WTC11 (cell line): ENCODE measurements at regions not wholly inside any gene's neighbourhood (a gene's known extent, or its start where the extent isn't known, plus 50 kb on each side); places are given as distances from the start of the nearest gene placed in this dataset.

Experiments
- ATAC-seq: fragments of 200-7000 bp; cut with Tn5 transposase; 2 replicates; pipeline ENCODE4 v1.10.0; 2021; ENCODE audit warnings: mild to moderate bottlenecking, moderate library complexity
- CTCF ChIA-PET: fragments of 300-600 bp; sonication (Branson Sonifier 250); formaldehyde crosslinking; loops from one replicate; lab custom pipeline; 2021; ENCODE audit warnings: antibody characterized with exemption; lab: Charles Lee
- POLR2A ChIA-PET: fragments of 350-600 bp; sonication (Branson Sonifier 250); formaldehyde crosslinking; loops from one replicate; lab custom pipeline; 2021; ENCODE audit warnings: antibody characterized with exemption; lab: Charles Lee
- DNase-seq: peaks from one replicate; pipeline ENCODE4 v3.0.0; 2021; ENCODE audit warnings: low spot score
- H3K27ac Mint-ChIP-seq: 2 replicates; pipeline ENCODE4 v1.8.0; 2021; ENCODE audit warnings: mixed read lengths
- H3K27me3 Mint-ChIP-seq: 2 replicates; pipeline ENCODE4 v1.8.0; 2021; ENCODE audit warnings: low read depth, mild to moderate bottlenecking, moderate library complexity, mixed read lengths
- H3K36me3 Mint-ChIP-seq: 2 replicates; pipeline ENCODE4 v1.8.0; 2021; ENCODE audit warnings: mixed read lengths
- H3K4me1 Mint-ChIP-seq: 2 replicates; pipeline ENCODE4 v1.8.0; 2022; ENCODE audit warnings: mixed read lengths
- H3K4me3 Mint-ChIP-seq: 2 replicates; pipeline ENCODE4 v1.8.0; 2021; ENCODE audit warnings: mild to moderate bottlenecking, moderate library complexity, mixed read lengths
- H3K9me3 Mint-ChIP-seq: 2 replicates; pipeline ENCODE4 v1.8.0; 2021; ENCODE audit warnings: mixed read lengths
- E2F1 ChIP-seq: sonication (generic); formaldehyde crosslinking; IDR thresholded peaks from 2 replicates; pipeline ENCODE4 v1.8.0; 2022; ENCODE audit warnings: mild to moderate bottlenecking, missing genetic modification reagents
- FOXJ3 ChIP-seq: sonication (generic); formaldehyde crosslinking; IDR thresholded peaks from 2 replicates; pipeline ENCODE4 v1.9.0; 2021; ENCODE audit warnings: missing genetic modification reagents, mild to moderate bottlenecking, borderline replicate concordance
- GABPB1 ChIP-seq: sonication (generic); formaldehyde crosslinking; IDR thresholded peaks from 2 replicates; pipeline ENCODE4 v1.8.1; 2023; ENCODE audit warnings: mild to moderate bottlenecking, missing genetic modification reagents
- HMGXB4 ChIP-seq: sonication (generic); formaldehyde crosslinking; IDR thresholded peaks from 2 replicates; pipeline ENCODE4 v1.8.1; 2023; ENCODE audit warnings: mild to moderate bottlenecking, moderate library complexity, missing genetic modification reagents
- JUN ChIP-seq: sonication (generic); formaldehyde crosslinking; IDR thresholded peaks from 2 replicates; pipeline ENCODE4 v1.8.0; 2023; ENCODE audit warnings: mild to moderate bottlenecking, missing genetic modification reagents
- NFATC4 ChIP-seq: fragments of 250-450 bp; sonication (Bioruptor Pico); IDR thresholded peaks from 2 replicates; pipeline ENCODE4 v1.9.0; 2021; ENCODE audit warnings: mild to moderate bottlenecking
- NFE2L1 ChIP-seq: sonication (generic); formaldehyde crosslinking; IDR thresholded peaks from 2 replicates; pipeline ENCODE4 v1.8.1; 2023; ENCODE audit warnings: missing genetic modification reagents
- NR2C2 ChIP-seq: sonication (generic); formaldehyde crosslinking; IDR thresholded peaks from 2 replicates; pipeline ENCODE4 v1.8.0; 2022; ENCODE audit warnings: mild to moderate bottlenecking, missing genetic modification reagents
- PREB ChIP-seq: sonication (generic); formaldehyde crosslinking; IDR thresholded peaks from 2 replicates; pipeline ENCODE4 v1.8.1; 2022; ENCODE audit warnings: mild to moderate bottlenecking, missing genetic modification reagents, moderate library complexity, borderline replicate concordance
- ZNF138 ChIP-seq: sonication (generic); formaldehyde crosslinking; conservative IDR thresholded peaks from 2 replicates; pipeline ENCODE4 v1.8.1; 2022; ENCODE audit warnings: mild to moderate bottlenecking, moderate library complexity, missing genetic modification reagents
- ZNF219 ChIP-seq: sonication (generic); formaldehyde crosslinking; IDR thresholded peaks from 2 replicates; pipeline ENCODE4 v1.8.0; 2023; ENCODE audit warnings: missing genetic modification reagents, mild to moderate bottlenecking, borderline replicate concordance
- ZNF232 ChIP-seq: sonication (generic); formaldehyde crosslinking; IDR thresholded peaks from 2 replicates; pipeline ENCODE4 v1.8.0; 2022; ENCODE audit warnings: mild to moderate bottlenecking, missing genetic modification reagents
- ZNF317 ChIP-seq: sonication (generic); formaldehyde crosslinking; IDR thresholded peaks from 2 replicates; pipeline ENCODE4 v1.8.1; 2023; ENCODE audit warnings: low read depth, mild to moderate bottlenecking, moderate library complexity, missing genetic modification reagents, borderline replicate concordance
- ZNF416 ChIP-seq: fragments of 250-450 bp; sonication (Bioruptor Pico); IDR thresholded peaks from 2 replicates; pipeline ENCODE4 v1.9.0; 2021; ENCODE audit warnings: mild to moderate bottlenecking, inconsistent platforms
- TF ChIP-seq, protein P1 (sequence below): sonication (generic); formaldehyde crosslinking; IDR thresholded peaks from 2 replicates; pipeline ENCODE4 v1.8.1; 2023; ENCODE audit warnings: mild to moderate bottlenecking, missing genetic modification reagents
- TF ChIP-seq, protein P2 (sequence below): sonication (generic); formaldehyde crosslinking; IDR thresholded peaks from 2 replicates; pipeline ENCODE4 v1.8.1; 2022; ENCODE audit warnings: low read depth, missing genetic modification reagents, borderline replicate concordance
- TF ChIP-seq, protein P3 (sequence below): sonication (generic); formaldehyde crosslinking; conservative IDR thresholded peaks from 2 replicates; pipeline ENCODE4 v1.8.1; 2023; ENCODE audit warnings: mild to moderate bottlenecking, low read depth, missing genetic modification reagents, moderate library complexity

- Mint-ChIP-seq H3K27me3 (no peaks in the 10 kb centered on the region), H3K36me3 (no peaks in the 10 kb centered on the region), H3K27ac (no peak overlapping the region), H3K9me3 (no peaks in the 10 kb centered on the region), H3K4me3 (no peak overlapping the region)
- ATAC-seq, result no peak
- TF ChIP-seq ZNF138 (CRISPR knock-in tag) (no peak), GABPB1 (CRISPR knock-in tag) (no peak), NFE2L1 (CRISPR knock-in tag) (no peak), PREB (CRISPR knock-in tag) (no peak)
- TF ChIP-seq, protein P1, sequence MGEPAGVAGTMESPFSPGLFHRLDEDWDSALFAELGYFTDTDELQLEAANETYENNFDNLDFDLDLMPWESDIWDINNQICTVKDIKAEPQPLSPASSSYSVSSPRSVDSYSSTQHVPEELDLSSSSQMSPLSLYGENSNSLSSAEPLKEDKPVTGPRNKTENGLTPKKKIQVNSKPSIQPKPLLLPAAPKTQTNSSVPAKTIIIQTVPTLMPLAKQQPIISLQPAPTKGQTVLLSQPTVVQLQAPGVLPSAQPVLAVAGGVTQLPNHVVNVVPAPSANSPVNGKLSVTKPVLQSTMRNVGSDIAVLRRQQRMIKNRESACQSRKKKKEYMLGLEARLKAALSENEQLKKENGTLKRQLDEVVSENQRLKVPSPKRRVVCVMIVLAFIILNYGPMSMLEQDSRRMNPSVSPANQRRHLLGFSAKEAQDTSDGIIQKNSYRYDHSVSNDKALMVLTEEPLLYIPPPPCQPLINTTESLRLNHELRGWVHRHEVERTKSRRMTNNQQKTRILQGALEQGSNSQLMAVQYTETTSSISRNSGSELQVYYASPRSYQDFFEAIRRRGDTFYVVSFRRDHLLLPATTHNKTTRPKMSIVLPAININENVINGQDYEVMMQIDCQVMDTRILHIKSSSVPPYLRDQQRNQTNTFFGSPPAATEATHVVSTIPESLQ (CRISPR knock-in tag), result no peak
- TF ChIP-seq, all 79 proteins: peak for 0
- no peak for DNase-seq
- CTCF ChIA-PET, result interaction anchor here (0.6 kb wide), 1 partner anchor 203 kb away, joined by 3 read pairs; no protein-coding TSS in a partner anchor
- POLR2A ChIA-PET, result no interaction called here
- no peaks in the 10 kb centered on the region; the same call in 1 of the 2 replicates for H3K4me1 Mint-ChIP-seq
Observed at GRCh38 chr6:134844120-134844519, 105.8 kb downstream of the ALDH8A1 start.

GRCh38 chr6:134840086-134840867 is 109.6 kb downstream of the ALDH8A1 start:
- no peak overlapping the region for H3K27ac Mint-ChIP-seq
- H3K4me1 Mint-ChIP-seq, result peaks cover 2% of the 10 kb centered on the region
- ATAC-seq (no peak), DNase-seq (no peak)
- no peak overlapping the region for H3K4me3 Mint-ChIP-seq
- ChIA-PET CTCF (no interaction called here), POLR2A (no interaction called here)
- TF ChIP-seq E2F1, result no peak
- no peak for TF ChIP-seq HMGXB4 (CRISPR knock-in tag)
- no peak for TF ChIP-seq NFATC4 (CRISPR knock-in tag)
- TF ChIP-seq FOXJ3 (CRISPR knock-in tag), result no peak
- no peak for TF ChIP-seq GABPB1 (CRISPR knock-in tag)
- TF ChIP-seq ZNF317 (CRISPR knock-in tag), result no peak
- TF ChIP-seq ZNF232 (CRISPR knock-in tag), result no peak
- TF ChIP-seq, protein P2, sequence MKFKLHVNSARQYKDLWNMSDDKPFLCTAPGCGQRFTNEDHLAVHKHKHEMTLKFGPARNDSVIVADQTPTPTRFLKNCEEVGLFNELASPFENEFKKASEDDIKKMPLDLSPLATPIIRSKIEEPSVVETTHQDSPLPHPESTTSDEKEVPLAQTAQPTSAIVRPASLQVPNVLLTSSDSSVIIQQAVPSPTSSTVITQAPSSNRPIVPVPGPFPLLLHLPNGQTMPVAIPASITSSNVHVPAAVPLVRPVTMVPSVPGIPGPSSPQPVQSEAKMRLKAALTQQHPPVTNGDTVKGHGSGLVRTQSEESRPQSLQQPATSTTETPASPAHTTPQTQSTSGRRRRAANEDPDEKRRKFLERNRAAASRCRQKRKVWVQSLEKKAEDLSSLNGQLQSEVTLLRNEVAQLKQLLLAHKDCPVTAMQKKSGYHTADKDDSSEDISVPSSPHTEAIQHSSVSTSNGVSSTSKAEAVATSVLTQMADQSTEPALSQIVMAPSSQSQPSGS (CRISPR knock-in tag), result no peak
- H3K36me3 Mint-ChIP-seq, result no peaks in the 10 kb centered on the region
- H3K27me3 Mint-ChIP-seq, result no peaks in the 10 kb centered on the region
- H3K9me3 Mint-ChIP-seq, result no peaks in the 10 kb centered on the region

- POLR2A ChIA-PET, result no interaction called here
- DNase-seq (no peak), ATAC-seq (no peak)
- Mint-ChIP-seq H3K9me3 (no peaks in the 10 kb centered on the region), H3K4me3 (no peak overlapping the region), H3K4me1 (peaks cover 8% of the 10 kb centered on the region), H3K27me3 (no peaks in the 10 kb centered on the region), H3K27ac (no peak overlapping the region), H3K36me3 (no peaks in the 10 kb centered on the region)
- CTCF ChIA-PET, result interaction anchor here (0.8 to 1.3 kb wide), 4 partner anchors 13 to 105 kb away, joined by 3 read pairs; no protein-coding TSS in a partner anchor
- no peak for TF ChIP-seq HMGXB4 (CRISPR knock-in tag)
- TF ChIP-seq, protein P3, sequence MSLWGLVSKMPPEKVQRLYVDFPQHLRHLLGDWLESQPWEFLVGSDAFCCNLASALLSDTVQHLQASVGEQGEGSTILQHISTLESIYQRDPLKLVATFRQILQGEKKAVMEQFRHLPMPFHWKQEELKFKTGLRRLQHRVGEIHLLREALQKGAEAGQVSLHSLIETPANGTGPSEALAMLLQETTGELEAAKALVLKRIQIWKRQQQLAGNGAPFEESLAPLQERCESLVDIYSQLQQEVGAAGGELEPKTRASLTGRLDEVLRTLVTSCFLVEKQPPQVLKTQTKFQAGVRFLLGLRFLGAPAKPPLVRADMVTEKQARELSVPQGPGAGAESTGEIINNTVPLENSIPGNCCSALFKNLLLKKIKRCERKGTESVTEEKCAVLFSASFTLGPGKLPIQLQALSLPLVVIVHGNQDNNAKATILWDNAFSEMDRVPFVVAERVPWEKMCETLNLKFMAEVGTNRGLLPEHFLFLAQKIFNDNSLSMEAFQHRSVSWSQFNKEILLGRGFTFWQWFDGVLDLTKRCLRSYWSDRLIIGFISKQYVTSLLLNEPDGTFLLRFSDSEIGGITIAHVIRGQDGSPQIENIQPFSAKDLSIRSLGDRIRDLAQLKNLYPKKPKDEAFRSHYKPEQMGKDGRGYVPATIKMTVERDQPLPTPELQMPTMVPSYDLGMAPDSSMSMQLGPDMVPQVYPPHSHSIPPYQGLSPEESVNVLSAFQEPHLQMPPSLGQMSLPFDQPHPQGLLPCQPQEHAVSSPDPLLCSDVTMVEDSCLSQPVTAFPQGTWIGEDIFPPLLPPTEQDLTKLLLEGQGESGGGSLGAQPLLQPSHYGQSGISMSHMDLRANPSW (CRISPR knock-in tag), result no peak
- no peak for TF ChIP-seq ZNF219
- no peak for TF ChIP-seq NR2C2
- no peak for TF ChIP-seq JUN (CRISPR knock-in tag)
- no peak for TF ChIP-seq ZNF416
Observed at GRCh38 chr6:134835993-134836392, 113.9 kb downstream of the ALDH8A1 start.
